Chondrocyte (in vitro differentiated cells): ENCODE measurements at regions not wholly inside any gene's neighbourhood (a gene's known extent, or its start where the extent isn't known, plus 50 kb on each side); places are given as distances from the start of the nearest gene placed in this dataset.
A peak's percentile ranks its signal among the peaks of the same experiment; 100 is the strongest.

Experiments
- DNase-seq: peaks from one replicate; pipeline ENCODE4 v3.0.0; 2021; ENCODE audit warnings: mixed read lengths, low spot score
- H3K27ac Mint-ChIP-seq: one replicate; pipeline ENCODE4 v1.8.0; 2021; ENCODE audit warnings: mild to moderate bottlenecking, moderate library complexity, mixed read lengths; ENCODE audit not compliant: unreplicated experiment
- H3K27me3 Mint-ChIP-seq: 2 replicates; pipeline ENCODE4 v1.8.0; 2021; ENCODE audit warnings: low read depth, mixed read lengths
- H3K36me3 Mint-ChIP-seq: 2 replicates; pipeline ENCODE4 v1.8.0; 2021; ENCODE audit warnings: low read depth, mixed read lengths
- H3K4me1 Mint-ChIP-seq: 2 replicates; pipeline ENCODE4 v1.8.0; 2021; ENCODE audit warnings: low read depth, mild to moderate bottlenecking, mixed read lengths
- H3K4me3 Mint-ChIP-seq: one replicate; pipeline ENCODE4 v1.8.0; 2021; ENCODE audit warnings: mild to moderate bottlenecking, moderate library complexity, mixed read lengths; ENCODE audit not compliant: unreplicated experiment
- H3K9me3 Mint-ChIP-seq: 2 replicates; pipeline ENCODE4 v1.8.0; 2021; ENCODE audit warnings: low read depth, mixed read lengths
- CTCF ChIP-seq: fragments of 200-600 bp; sonication (generic); IDR thresholded peaks from 2 replicates; pipeline ENCODE4 v1.5.0; 2021; ENCODE audit warnings: antibody characterized with exemption, mild to moderate bottlenecking, moderate library complexity

- Mint-ChIP-seq H3K9me3 (peaks cover 10% of the 10 kb centered on the region), H3K4me1 (peaks cover 42% of the 10 kb centered on the region), H3K4me3 (no peak overlapping the region), H3K27me3 (no peaks in the 10 kb centered on the region), H3K27ac (no peak overlapping the region), H3K36me3 (peaks cover 15% of the 10 kb centered on the region)
- TF ChIP-seq CTCF: no peak
- no peak for DNase-seq
Measured at GRCh38 chr4:182015014-182015413, 228.2 kb upstream of the TENM3 start.

- peaks cover 9% of the 10 kb centered on the region for H3K9me3 Mint-ChIP-seq
- peak overlapping the region; percentile 62 for H3K27ac Mint-ChIP-seq
- peaks cover 13% of the 10 kb centered on the region for H3K36me3 Mint-ChIP-seq
- no peaks in the 10 kb centered on the region for H3K27me3 Mint-ChIP-seq
- H3K4me1 Mint-ChIP-seq: peaks cover 40% of the 10 kb centered on the region
- H3K4me3 Mint-ChIP-seq: no peak overlapping the region
- TF ChIP-seq CTCF: no peak
- no peak for DNase-seq
Measured at GRCh38 chr4:182015893-182016292, 227.3 kb upstream of the TENM3 start.

GRCh38 chr4:182017038-182017437 is 226.2 kb upstream of the TENM3 start:
- H3K9me3 Mint-ChIP-seq: peaks cover 7% of the 10 kb centered on the region
- no peak for DNase-seq
- no peak overlapping the region for H3K4me3 Mint-ChIP-seq
- no peaks in the 10 kb centered on the region for H3K27me3 Mint-ChIP-seq
- peaks cover 38% of the 10 kb centered on the region for H3K4me1 Mint-ChIP-seq
- peaks cover 10% of the 10 kb centered on the region for H3K36me3 Mint-ChIP-seq
- H3K27ac Mint-ChIP-seq: peak overlapping the region; percentile 75
- no peak for TF ChIP-seq CTCF

GRCh38 chr4:182018691-182019090 is 224.5 kb upstream of the TENM3 start:
- peaks cover 7% of the 10 kb centered on the region for H3K9me3 Mint-ChIP-seq
- H3K27ac Mint-ChIP-seq: no peak overlapping the region
- no peak overlapping the region for H3K4me3 Mint-ChIP-seq
- DNase-seq: no peak
- peaks cover 48% of the 10 kb centered on the region for H3K4me1 Mint-ChIP-seq
- peaks cover 5% of the 10 kb centered on the region for H3K36me3 Mint-ChIP-seq
- no peaks in the 10 kb centered on the region for H3K27me3 Mint-ChIP-seq
- TF ChIP-seq CTCF: no peak

- peaks cover 52% of the 10 kb centered on the region for H3K4me1 Mint-ChIP-seq
- H3K9me3 Mint-ChIP-seq: peaks cover 7% of the 10 kb centered on the region
- no peaks in the 10 kb centered on the region for H3K27me3 Mint-ChIP-seq
- H3K27ac Mint-ChIP-seq: no peak overlapping the region
- DNase-seq: no peak
- H3K36me3 Mint-ChIP-seq: peaks cover 5% of the 10 kb centered on the region
- no peak overlapping the region for H3K4me3 Mint-ChIP-seq
- TF ChIP-seq CTCF: no peak
Measured at GRCh38 chr4:182019148-182019652, 224.0 kb upstream of the TENM3 start.
